H1 (cell line): ENCODE measurements at regions not wholly inside any gene's neighbourhood (a gene's known extent, or its start where the extent isn't known, plus 50 kb on each side); places are given as distances from the start of the nearest gene placed in this dataset.

Source experiments
- ATF2 ChIP-seq: IDR thresholded peaks from 2 replicates; pipeline ENCODE4 v1.6.1; 2012; ENCODE audit warnings: low read length, inconsistent platforms
- EGR1 ChIP-seq: IDR thresholded peaks from 2 replicates; pipeline ENCODE4 v1.6.1; 2011; ENCODE audit warnings: low read depth, low read length, borderline replicate concordance
- KDM4A ChIP-seq: IDR thresholded peaks from one replicate; pipeline ENCODE4 v1.7.1; 2012; ENCODE audit warnings: low read depth, mild to moderate bottlenecking, moderate library complexity, low read length, inconsistent platforms; ENCODE audit not compliant: severe bottlenecking

GRCh38 chr9:23567516-23568165 is 258.4 kb downstream of the ELAVL2 start (continued):
- no peak for TF ChIP-seq EGR1
- TF ChIP-seq ATF2, result no peak
- TF ChIP-seq KDM4A, result no peak
